ENCODE measurements at regions not wholly inside any gene's neighbourhood (a gene's known extent, or its start where the extent isn't known, plus 50 kb on each side); places are given as distances from the start of the nearest gene placed in this dataset.

DNA sequence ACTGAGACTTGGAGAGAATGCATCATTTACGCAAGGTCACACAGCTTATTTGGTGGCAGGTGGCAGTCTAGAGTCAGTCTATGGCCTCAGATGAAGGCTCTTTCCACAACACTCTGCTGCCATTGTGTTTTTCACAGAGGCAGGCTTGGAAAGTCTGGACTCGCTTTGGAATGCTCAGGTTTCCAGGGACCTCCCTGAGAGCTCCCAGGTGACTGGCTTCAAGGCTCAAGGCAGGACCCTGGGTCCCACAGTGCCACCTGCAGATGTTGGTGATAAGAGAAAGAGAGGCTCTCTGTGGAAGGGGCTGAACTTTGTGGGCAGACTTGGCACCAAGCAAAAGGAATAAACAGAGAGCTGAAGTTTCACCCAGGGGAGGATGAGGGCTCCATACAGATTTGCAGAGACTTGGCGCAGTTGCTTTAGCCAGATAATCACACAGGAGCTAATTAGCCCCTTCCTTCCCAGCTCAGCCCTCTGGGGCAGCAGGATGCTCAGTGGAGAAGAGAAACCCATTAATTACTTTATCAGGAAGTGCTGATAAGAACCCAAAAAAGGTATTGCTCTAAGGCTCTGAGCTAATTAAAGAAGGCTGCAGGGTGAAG, 103.5 kb downstream of the LBH start (continued):
- no peak for TF ChIP-seq SMC3 (conservative IDR thresholded peaks at IDR 0.05; ENCODE audit: poor library complexity)

DNA sequence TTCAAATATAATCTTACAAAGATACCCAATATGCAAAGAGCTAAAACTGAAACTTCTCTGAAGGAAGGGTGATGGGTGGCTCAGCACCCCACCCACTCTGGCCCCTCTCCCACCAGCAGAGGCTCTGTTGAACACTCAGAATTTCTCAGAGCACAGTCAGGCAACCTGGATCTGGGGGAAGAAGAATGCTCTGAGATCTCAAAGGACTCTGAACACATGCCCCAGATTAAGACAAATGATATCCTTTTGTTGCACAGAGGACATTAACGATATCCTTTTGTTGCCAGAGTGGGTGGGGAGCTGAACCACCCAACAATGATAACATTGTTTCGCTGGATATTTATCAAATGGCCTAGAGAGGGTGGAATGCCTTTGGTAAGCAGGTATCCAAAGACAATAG, 104.8 kb downstream of the LBH start:
- Histone ChIP-seq H4K20me1 (ENCODE audit: insufficient read depth) (no peaks in the 10 kb centered on the region), H3K79me2 (replicated peaks; ENCODE audit: insufficient read depth, low read length) (no peaks in the 10 kb centered on the region), H3K9me3 (ENCODE audit: low read length) (no peaks in the 10 kb centered on the region), H3F3A (ENCODE audit: insufficient read depth, low read length, poor library complexity, severe bottlenecking) (no peaks in the 10 kb centered on the region), H3K4me2 (ENCODE audit: low read length) (no peak overlapping the region), H3K9me2 (ENCODE audit: insufficient read depth, low read length) (no peaks in the 10 kb centered on the region), H3K36me3 (ENCODE audit: insufficient read depth, low read length) (no peaks in the 10 kb centered on the region), H3K9ac (ENCODE audit: low read length) (no peak overlapping the region), H3K27ac (ENCODE audit: low read length) (no peak overlapping the region), H3K4me3 (ENCODE audit: low read length) (no peak overlapping the region), H3K27me3 (ENCODE audit: insufficient read depth, low read depth, low read length) (no peaks in the 10 kb centered on the region), H2AFZ (ENCODE audit: low read depth, low read length) (no peak overlapping the region)
- TF ChIP-seq TAF1 (IDR thresholded peaks at IDR 0.05; ENCODE audit: low read depth) (no peak), POLR2AphosphoS5 (IDR thresholded peaks at IDR 0.05) (no peak), MXI1 (conservative IDR thresholded peaks at IDR 0.05; ENCODE audit: poor library complexity, severe bottlenecking) (no peak), RAD21 (conservative IDR thresholded peaks at IDR 0.05) (no peak), EZH2 (IDR thresholded peaks at IDR 0.05; ENCODE audit: borderline replicate concordance, insufficient read depth, low read length, poor library complexity, severe bottlenecking) (no peak), SMC3 (conservative IDR thresholded peaks at IDR 0.05; ENCODE audit: poor library complexity) (no peak), EP300 (conservative IDR thresholded peaks at IDR 0.05; ENCODE audit: poor library complexity, severe bottlenecking) (no peak)
- TF ChIP-seq, protein P1, sequence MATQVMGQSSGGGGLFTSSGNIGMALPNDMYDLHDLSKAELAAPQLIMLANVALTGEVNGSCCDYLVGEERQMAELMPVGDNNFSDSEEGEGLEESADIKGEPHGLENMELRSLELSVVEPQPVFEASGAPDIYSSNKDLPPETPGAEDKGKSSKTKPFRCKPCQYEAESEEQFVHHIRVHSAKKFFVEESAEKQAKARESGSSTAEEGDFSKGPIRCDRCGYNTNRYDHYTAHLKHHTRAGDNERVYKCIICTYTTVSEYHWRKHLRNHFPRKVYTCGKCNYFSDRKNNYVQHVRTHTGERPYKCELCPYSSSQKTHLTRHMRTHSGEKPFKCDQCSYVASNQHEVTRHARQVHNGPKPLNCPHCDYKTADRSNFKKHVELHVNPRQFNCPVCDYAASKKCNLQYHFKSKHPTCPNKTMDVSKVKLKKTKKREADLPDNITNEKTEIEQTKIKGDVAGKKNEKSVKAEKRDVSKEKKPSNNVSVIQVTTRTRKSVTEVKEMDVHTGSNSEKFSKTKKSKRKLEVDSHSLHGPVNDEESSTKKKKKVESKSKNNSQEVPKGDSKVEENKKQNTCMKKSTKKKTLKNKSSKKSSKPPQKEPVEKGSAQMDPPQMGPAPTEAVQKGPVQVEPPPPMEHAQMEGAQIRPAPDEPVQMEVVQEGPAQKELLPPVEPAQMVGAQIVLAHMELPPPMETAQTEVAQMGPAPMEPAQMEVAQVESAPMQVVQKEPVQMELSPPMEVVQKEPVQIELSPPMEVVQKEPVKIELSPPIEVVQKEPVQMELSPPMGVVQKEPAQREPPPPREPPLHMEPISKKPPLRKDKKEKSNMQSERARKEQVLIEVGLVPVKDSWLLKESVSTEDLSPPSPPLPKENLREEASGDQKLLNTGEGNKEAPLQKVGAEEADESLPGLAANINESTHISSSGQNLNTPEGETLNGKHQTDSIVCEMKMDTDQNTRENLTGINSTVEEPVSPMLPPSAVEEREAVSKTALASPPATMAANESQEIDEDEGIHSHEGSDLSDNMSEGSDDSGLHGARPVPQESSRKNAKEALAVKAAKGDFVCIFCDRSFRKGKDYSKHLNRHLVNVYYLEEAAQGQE (IDR thresholded peaks at IDR 0.05; ENCODE audit: borderline replicate concordance): no peak
- TF ChIP-seq, protein P2, sequence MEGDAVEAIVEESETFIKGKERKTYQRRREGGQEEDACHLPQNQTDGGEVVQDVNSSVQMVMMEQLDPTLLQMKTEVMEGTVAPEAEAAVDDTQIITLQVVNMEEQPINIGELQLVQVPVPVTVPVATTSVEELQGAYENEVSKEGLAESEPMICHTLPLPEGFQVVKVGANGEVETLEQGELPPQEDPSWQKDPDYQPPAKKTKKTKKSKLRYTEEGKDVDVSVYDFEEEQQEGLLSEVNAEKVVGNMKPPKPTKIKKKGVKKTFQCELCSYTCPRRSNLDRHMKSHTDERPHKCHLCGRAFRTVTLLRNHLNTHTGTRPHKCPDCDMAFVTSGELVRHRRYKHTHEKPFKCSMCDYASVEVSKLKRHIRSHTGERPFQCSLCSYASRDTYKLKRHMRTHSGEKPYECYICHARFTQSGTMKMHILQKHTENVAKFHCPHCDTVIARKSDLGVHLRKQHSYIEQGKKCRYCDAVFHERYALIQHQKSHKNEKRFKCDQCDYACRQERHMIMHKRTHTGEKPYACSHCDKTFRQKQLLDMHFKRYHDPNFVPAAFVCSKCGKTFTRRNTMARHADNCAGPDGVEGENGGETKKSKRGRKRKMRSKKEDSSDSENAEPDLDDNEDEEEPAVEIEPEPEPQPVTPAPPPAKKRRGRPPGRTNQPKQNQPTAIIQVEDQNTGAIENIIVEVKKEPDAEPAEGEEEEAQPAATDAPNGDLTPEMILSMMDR (IDR thresholded peaks at IDR 0.05; ENCODE audit: poor library complexity, severe bottlenecking): no peak

DNA sequence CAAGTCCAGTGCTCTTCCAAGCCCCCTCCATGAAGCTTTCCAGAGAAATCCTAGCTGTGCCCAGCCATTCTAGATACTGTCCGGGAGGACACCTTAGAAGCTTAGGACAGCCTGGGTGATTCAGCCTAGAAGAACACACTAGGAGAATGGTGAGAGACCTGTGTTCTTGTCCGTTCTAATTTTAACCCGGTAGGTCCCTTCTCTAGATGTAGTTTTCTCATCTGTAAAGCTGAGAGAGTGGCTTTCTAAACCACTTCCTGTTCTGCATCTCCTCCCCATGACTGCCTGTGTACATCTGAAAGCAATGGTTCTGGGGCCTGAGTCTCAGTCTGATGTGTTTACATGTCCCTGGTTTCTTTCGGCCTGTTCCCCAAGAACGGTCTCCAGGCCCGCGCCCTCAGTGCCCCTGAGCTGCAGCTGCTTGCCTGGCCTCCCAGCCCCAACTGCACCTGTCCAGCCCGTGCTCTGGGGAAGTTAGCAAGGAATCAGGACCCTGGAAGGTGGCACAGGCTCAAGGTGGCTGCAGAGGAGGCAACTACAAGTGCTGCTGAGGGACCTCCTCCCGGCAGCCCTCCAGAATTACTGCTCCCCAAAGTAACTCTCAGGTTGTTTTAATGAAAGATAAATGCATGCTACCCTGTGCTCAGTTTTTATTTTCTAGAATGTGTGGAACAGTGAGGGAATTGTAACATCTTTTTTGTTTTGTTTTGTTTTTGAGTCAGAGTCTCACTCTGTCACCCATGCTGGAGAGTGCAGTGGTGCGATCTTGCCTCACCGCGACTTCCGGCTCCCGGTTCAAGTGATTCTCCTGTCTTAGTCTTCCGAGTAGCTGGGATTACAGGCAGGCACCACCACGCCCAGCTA, 105.9 kb downstream of the LBH start:
- Histone ChIP-seq H3K79me2 (replicated peaks; ENCODE audit: insufficient read depth, low read length) (no peaks in the 10 kb centered on the region), H3K9me3 (ENCODE audit: low read length) (no peaks in the 10 kb centered on the region), H2AFZ (ENCODE audit: low read depth, low read length) (no peak overlapping the region), H3K36me3 (ENCODE audit: insufficient read depth, low read length) (no peaks in the 10 kb centered on the region), H3K4me3 (ENCODE audit: low read length) (no peak overlapping the region), H3K4me2 (ENCODE audit: low read length) (no peak overlapping the region), H3K27ac (ENCODE audit: low read length) (no peak overlapping the region), H3F3A (ENCODE audit: insufficient read depth, low read length, poor library complexity, severe bottlenecking) (no peaks in the 10 kb centered on the region), H3K9ac (ENCODE audit: low read length) (no peak overlapping the region), H4K20me1 (ENCODE audit: insufficient read depth) (no peaks in the 10 kb centered on the region), H3K9me2 (ENCODE audit: insufficient read depth, low read length) (no peaks in the 10 kb centered on the region), H3K27me3 (ENCODE audit: insufficient read depth, low read depth, low read length) (no peaks in the 10 kb centered on the region)
- no peak for TF ChIP-seq MXI1 (conservative IDR thresholded peaks at IDR 0.05; ENCODE audit: poor library complexity, severe bottlenecking)
- TF ChIP-seq EP300 (conservative IDR thresholded peaks at IDR 0.05; ENCODE audit: poor library complexity, severe bottlenecking): no peak
- TF ChIP-seq, protein P2 (IDR thresholded peaks at IDR 0.05; ENCODE audit: poor library complexity, severe bottlenecking): no peak
- TF ChIP-seq, protein P1 (IDR thresholded peaks at IDR 0.05; ENCODE audit: borderline replicate concordance): no peak
- no peak for TF ChIP-seq POLR2AphosphoS5 (IDR thresholded peaks at IDR 0.05)
- no peak for TF ChIP-seq EZH2 (IDR thresholded peaks at IDR 0.05; ENCODE audit: borderline replicate concordance, insufficient read depth, low read length, poor library complexity, severe bottlenecking)
- TF ChIP-seq RAD21 (conservative IDR thresholded peaks at IDR 0.05): no peak
- TF ChIP-seq TAF1 (IDR thresholded peaks at IDR 0.05; ENCODE audit: low read depth): no peak
- no peak for TF ChIP-seq SMC3 (conservative IDR thresholded peaks at IDR 0.05; ENCODE audit: poor library complexity)
